ENCODE measurements at regions not wholly inside any gene's neighbourhood (a gene's known extent, or its start where the extent isn't known, plus 50 kb on each side); places are given as distances from the start of the nearest gene placed in this dataset.
"Not testable (repeated sequence)": the region's sequence is repeated elsewhere in the genome, so short reads cannot be mapped to it uniquely, and the experiment has no call there.

GRCh38 chr6:76771059-76771634 lies 692.1 kb downstream of the HTR1B start:
- H3K36me3 ChIP-seq = no peaks in the 10 kb centered on the region
- H3K27ac ChIP-seq = no peak overlapping the region
- no peaks in the 10 kb centered on the region for H3K9me3 ChIP-seq
- DNase-seq (ENCODE audit: low spot score in 2 of 2) = no peak
- WGBS, 2 donors = 49 to 57% methylated on average over 2 of the region's 2 CpGs
- H3K27me3 ChIP-seq = no peaks in the 10 kb centered on the region
- no peak overlapping the region for H3K4me3 ChIP-seq
- no peaks in the 10 kb centered on the region for H3K4me1 ChIP-seq
- TF ChIP-seq CTCF (IDR thresholded peaks at IDR 0.05) = no peak
- TF ChIP-seq EP300 (IDR thresholded peaks at IDR 0.05) = no peak
- no peak for TF ChIP-seq POLR2A (IDR thresholded peaks at IDR 0.05)

- no peak overlapping the region for H3K4me3 ChIP-seq
- H3K27ac ChIP-seq = no peak overlapping the region
- no peak for DNase-seq (ENCODE audit: low spot score in 2 of 2)
- no peaks in the 10 kb centered on the region for H3K36me3 ChIP-seq
- 78 to 81% methylated on average over 2 of the region's 2 CpGs for WGBS, 2 donors
- no peaks in the 10 kb centered on the region for H3K27me3 ChIP-seq
- H3K4me1 ChIP-seq = no peaks in the 10 kb centered on the region
- TF ChIP-seq POLR2A (IDR thresholded peaks at IDR 0.05) (no peak), EP300 (IDR thresholded peaks at IDR 0.05) (no peak), CTCF (IDR thresholded peaks at IDR 0.05) (no peak)
- H3K9me3 ChIP-seq = no peaks in the 10 kb centered on the region
These were observed 693.0 kb downstream of the HTR1B start for GRCh38 chr6:76770281-76770680.

- no peak overlapping the region for H3K4me3 ChIP-seq
- no peak for TF ChIP-seq EP300 (IDR thresholded peaks at IDR 0.05)
- no peak for TF ChIP-seq CTCF (IDR thresholded peaks at IDR 0.05)
- no peak for TF ChIP-seq POLR2A (IDR thresholded peaks at IDR 0.05)
- no peaks in the 10 kb centered on the region for H3K27me3 ChIP-seq
- H3K27ac ChIP-seq = no peak overlapping the region
- no peak for DNase-seq (ENCODE audit: low spot score in 2 of 2)
- no peaks in the 10 kb centered on the region for H3K9me3 ChIP-seq
- 51 to 54% methylated on average over 2 of the region's 2 CpGs for WGBS, 2 donors
- no peaks in the 10 kb centered on the region for H3K4me1 ChIP-seq
- no peaks in the 10 kb centered on the region for H3K36me3 ChIP-seq
These were observed 694.7 kb downstream of the HTR1B start for GRCh38 chr6:76768556-76768955.

GRCh38 chr6:76764057-76764456 lies 691.6 kb upstream of the IMPG1 start:
- H3K36me3 ChIP-seq = no peaks in the 10 kb centered on the region
- H3K4me1 ChIP-seq = no peaks in the 10 kb centered on the region
- no peaks in the 10 kb centered on the region for H3K9me3 ChIP-seq
- H3K27me3 ChIP-seq = no peaks in the 10 kb centered on the region
- 65 to 70% methylated on average over 2 of the region's 2 CpGs for WGBS, 2 donors
- no peak for TF ChIP-seq EP300 (IDR thresholded peaks at IDR 0.05)
- TF ChIP-seq POLR2A (IDR thresholded peaks at IDR 0.05) = no peak
- TF ChIP-seq CTCF (IDR thresholded peaks at IDR 0.05) = no peak
- no peak overlapping the region for H3K4me3 ChIP-seq
- H3K27ac ChIP-seq = no peak overlapping the region
- DNase-seq (ENCODE audit: low spot score in 2 of 2) = no peak

GRCh38 chr6:76752841-76753240 lies 680.4 kb upstream of the IMPG1 start:
- no peaks in the 10 kb centered on the region for H3K4me1 ChIP-seq
- no peaks in the 10 kb centered on the region for H3K27me3 ChIP-seq
- H3K9me3 ChIP-seq = peaks cover 0 to 4% (median 0%) of the 10 kb centered on the region in 4 donors
- no peak for DNase-seq (ENCODE audit: low spot score in 2 of 2)
- no peaks in the 10 kb centered on the region for H3K36me3 ChIP-seq
- 74 to 89% methylated on average over 2 of the region's 2 CpGs for WGBS, 2 donors
- no peak overlapping the region for H3K4me3 ChIP-seq
- TF ChIP-seq CTCF (IDR thresholded peaks at IDR 0.05) (no peak), EP300 (IDR thresholded peaks at IDR 0.05) (no peak), POLR2A (IDR thresholded peaks at IDR 0.05) (no peak)
- no peak overlapping the region for H3K27ac ChIP-seq

- H3K27me3 ChIP-seq = not testable (repeated sequence)
These were observed 672.9 kb upstream of the IMPG1 start for GRCh38 chr6:76745388-76745787.

GRCh38 chr6:76744151-76744720 lies 671.8 kb upstream of the IMPG1 start:
- H3K4me3 ChIP-seq; H3K4me1 ChIP-seq; DNase-seq (ENCODE audit: low spot score in 2 of 2); H3K27me3 ChIP-seq; H3K9me3 ChIP-seq; H3K27ac ChIP-seq; H3K36me3 ChIP-seq: not testable (repeated sequence)
- WGBS, 2 donors = 88% methylated on average over 27 of the region's 38 CpGs; no CpG with 5 or more reads in 1 of the 2 donors

More at GRCh38 chr6:76745388-76745787, 672.9 kb upstream of the IMPG1 start:
- DNase-seq (ENCODE audit: low spot score in 2 of 2); H3K27ac ChIP-seq; H3K9me3 ChIP-seq; H3K4me3 ChIP-seq; H3K4me1 ChIP-seq; H3K36me3 ChIP-seq: not testable (repeated sequence)
- 90 to 97% methylated on average over 3 of the region's 3 CpGs for WGBS, 2 donors
